ENCODE measurements at regions not wholly inside any gene's neighbourhood (a gene's known extent, or its start where the extent isn't known, plus 50 kb on each side); places are given as distances from the start of the nearest gene placed in this dataset.
A peak's percentile ranks its signal among the peaks of the same experiment; 100 is the strongest.

DNA sequence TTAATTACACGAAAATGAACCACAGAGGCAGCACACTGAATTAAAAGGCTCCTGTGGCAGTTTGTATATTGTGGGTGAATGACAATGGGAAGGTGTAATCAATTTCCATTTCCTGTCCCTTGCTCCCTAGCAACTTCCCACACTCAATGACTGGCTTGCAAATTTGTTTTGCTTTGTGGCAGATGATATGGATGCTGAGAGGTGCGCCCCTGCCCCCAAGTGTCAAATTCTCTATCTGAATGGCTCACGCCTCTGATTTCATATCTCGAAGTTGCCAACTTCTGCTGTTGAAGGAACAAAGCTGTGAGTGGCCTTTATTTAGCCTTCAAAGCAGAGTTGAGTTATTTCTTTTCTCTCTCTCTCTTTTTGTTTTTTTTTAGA, 86.0 kb downstream of the FOXD2 start:
- intact Hi-C loops (cut with DNase I): loop anchor here in 1 of 10 donors (10.0 kb wide), 1 partner anchor 191 kb away; no protein-coding TSS in a partner anchor
- Histone ChIP-seq H3K4me3 (no peak overlapping the region), H3K4me1 (peaks cover 0 to 6% (median 0%) of the 10 kb centered on the region in 9 donors), H3K27me3 (peaks cover 0 to 40% (median 29%) of the 10 kb centered on the region in 7 donors), H3K9me3 (peaks cover 0 to 6% (median 0%) of the 10 kb centered on the region in 11 donors), H3K27ac (no peak overlapping the region), H3K36me3 (no peaks in the 10 kb centered on the region)
- ATAC-seq (no peak), DNase-seq (no peak)
- TF ChIP-seq, protein P1, sequence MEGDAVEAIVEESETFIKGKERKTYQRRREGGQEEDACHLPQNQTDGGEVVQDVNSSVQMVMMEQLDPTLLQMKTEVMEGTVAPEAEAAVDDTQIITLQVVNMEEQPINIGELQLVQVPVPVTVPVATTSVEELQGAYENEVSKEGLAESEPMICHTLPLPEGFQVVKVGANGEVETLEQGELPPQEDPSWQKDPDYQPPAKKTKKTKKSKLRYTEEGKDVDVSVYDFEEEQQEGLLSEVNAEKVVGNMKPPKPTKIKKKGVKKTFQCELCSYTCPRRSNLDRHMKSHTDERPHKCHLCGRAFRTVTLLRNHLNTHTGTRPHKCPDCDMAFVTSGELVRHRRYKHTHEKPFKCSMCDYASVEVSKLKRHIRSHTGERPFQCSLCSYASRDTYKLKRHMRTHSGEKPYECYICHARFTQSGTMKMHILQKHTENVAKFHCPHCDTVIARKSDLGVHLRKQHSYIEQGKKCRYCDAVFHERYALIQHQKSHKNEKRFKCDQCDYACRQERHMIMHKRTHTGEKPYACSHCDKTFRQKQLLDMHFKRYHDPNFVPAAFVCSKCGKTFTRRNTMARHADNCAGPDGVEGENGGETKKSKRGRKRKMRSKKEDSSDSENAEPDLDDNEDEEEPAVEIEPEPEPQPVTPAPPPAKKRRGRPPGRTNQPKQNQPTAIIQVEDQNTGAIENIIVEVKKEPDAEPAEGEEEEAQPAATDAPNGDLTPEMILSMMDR (IDR thresholded peaks at IDR 0.05): no peak
- WGBS, 2 donors: 33 to 46% methylated on average over 4 of the region's 4 CpGs

DNA sequence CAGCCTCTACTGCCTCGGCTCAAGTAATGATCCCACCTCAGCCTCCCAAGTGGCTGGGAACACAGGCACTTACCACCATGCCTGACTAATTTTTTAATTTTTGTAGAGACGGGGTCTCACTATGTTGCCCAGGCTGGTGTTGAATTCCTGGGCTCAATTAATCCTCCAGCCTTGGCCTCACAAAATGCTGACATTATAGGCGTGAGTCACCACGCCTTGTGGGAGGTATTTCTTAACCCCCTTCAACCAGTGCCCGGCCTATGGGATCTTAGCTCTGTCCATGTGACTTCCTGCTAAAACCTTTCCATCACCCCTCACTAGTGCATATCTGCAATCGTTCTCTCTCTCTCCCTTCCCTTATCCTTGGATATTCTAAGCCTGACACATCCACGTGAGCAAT, 86.4 kb downstream of the FOXD2 start:
- H3K4me3 ChIP-seq: no peak overlapping the region
- DNase-seq: no peak
- ATAC-seq: no peak
- peaks cover 0 to 40% (median 29%) of the 10 kb centered on the region in 7 donors for H3K27me3 ChIP-seq
- no peak overlapping the region for H3K27ac ChIP-seq
- 66 to 68% methylated on average over 7 of the region's 7 CpGs for WGBS, 2 donors
- peaks cover 0 to 11% (median 3%) of the 10 kb centered on the region in 11 donors for H3K9me3 ChIP-seq
- intact Hi-C loops (cut with DNase I): loop anchor here in 1 of 10 donors (10.0 kb wide), 1 partner anchor 191 kb away; no protein-coding TSS in a partner anchor
- peaks cover 0 to 6% (median 0%) of the 10 kb centered on the region in 9 donors for H3K4me1 ChIP-seq
- H3K36me3 ChIP-seq: no peaks in the 10 kb centered on the region
- TF ChIP-seq, protein P1 (IDR thresholded peaks at IDR 0.05): no peak

DNA sequence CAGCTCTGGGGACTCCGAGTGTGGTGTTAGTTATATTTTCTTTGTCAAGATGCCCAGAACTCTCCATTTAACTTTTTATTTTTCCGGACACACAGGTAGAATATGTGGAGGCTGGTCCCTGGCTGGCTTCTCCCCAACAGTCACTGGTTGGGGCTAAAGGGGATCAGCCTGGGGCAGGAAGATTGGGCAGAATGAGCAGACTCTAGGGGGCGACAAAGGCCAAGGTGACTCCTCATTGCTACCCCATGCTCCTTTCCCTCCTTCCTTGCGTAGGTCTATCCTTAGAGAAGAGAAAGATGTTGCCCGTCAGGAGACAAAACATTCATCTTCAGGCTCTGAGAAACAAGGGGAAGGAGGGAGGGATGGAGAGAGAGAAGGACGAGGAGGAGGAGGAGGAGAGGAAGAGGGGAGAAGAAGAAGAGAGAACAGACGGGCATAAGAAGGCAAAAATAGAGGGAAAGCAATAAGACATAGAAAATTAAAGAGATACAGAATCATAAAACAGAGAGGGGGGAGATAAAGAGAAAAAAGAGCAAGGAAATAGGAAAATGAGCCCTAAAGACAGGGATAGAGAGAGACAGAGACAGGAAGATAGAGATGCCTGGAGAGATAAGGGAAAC, 89.9 kb downstream of the FOXD2 start:
- peaks cover 0 to 20% (median 8%) of the 10 kb centered on the region in 11 donors for H3K9me3 ChIP-seq
- intact Hi-C loops (cut with DNase I): loop anchor here in 9 of 10 donors (2.0 to 10.0 kb wide), 4 partner anchors 180 to 187 kb away; no protein-coding TSS in a partner anchor
- peaks cover 0 to 6% (median 2%) of the 10 kb centered on the region in 9 donors for H3K4me1 ChIP-seq
- no peaks in the 10 kb centered on the region for H3K36me3 ChIP-seq
- H3K27me3 ChIP-seq: peaks cover 0 to 36% (median 22%) of the 10 kb centered on the region in 7 donors
- ATAC-seq (peak in 1 of 8 donors; percentile 61), DNase-seq (no peak)
- TF ChIP-seq, protein P1 (IDR thresholded peaks at IDR 0.05): peak in 8 of 9 donors; percentile 14 to 59 (median 47)
- WGBS, 2 donors: 47 to 52% methylated on average over 7 of the region's 7 CpGs
- H3K27ac ChIP-seq: no peak overlapping the region
- no peak overlapping the region for H3K4me3 ChIP-seq

DNA sequence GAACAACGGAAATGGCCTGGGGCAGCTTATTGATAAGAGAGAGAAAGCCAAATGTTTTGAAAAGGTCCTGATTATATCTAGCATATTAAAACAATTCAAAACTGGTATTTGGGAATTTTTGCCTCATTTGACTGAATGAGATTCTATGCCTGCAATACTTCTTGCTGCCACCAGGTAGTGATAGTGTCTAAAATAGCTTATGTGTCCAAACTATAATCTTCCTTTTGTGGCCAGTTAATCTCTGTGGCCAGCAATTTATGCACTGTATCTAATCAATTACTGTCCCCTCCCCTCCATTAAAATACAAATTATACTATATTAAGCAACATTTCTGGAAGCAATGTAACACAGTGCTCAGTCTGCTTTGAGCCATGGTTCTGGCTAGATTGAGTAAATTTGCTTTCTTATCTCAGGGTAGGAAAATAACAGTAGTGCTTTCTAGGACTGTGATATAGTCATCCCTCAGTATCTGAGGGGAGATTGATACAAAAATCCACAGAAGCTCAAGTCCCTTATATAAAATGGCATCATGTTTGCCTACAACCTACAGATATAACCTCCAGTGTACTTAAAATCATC, 91.8 kb downstream of the FOXD2 start:
- no peak overlapping the region for H3K4me3 ChIP-seq
- no peak overlapping the region for H3K27ac ChIP-seq
- H3K36me3 ChIP-seq: no peaks in the 10 kb centered on the region
- TF ChIP-seq, protein P1 (IDR thresholded peaks at IDR 0.05): peak in 8 of 9 donors; percentile 12 to 44 (median 33)
- H3K27me3 ChIP-seq: peaks cover 0 to 45% (median 16%) of the 10 kb centered on the region in 7 donors
- ATAC-seq: no peak
- H3K4me1 ChIP-seq: peaks cover 4 to 23% (median 16%) of the 10 kb centered on the region in 9 donors
- DNase-seq: no peak
- 40 to 58% methylated on average over 1 of the region's 1 CpG for WGBS, 2 donors
- peaks cover 0 to 20% (median 8%) of the 10 kb centered on the region in 11 donors for H3K9me3 ChIP-seq
- intact Hi-C loops (cut with DNase I): loop anchor here in 9 of 10 donors (2.0 to 10.0 kb wide), 8 partner anchors 48 to 185 kb away; no protein-coding TSS in a partner anchor

All from heart right ventricle (tissue), 16 donors.